ENCODE measurements at regions not wholly inside any gene's neighbourhood (a gene's known extent, or its start where the extent isn't known, plus 50 kb on each side); places are given as distances from the start of the nearest gene placed in this dataset.

DNA sequence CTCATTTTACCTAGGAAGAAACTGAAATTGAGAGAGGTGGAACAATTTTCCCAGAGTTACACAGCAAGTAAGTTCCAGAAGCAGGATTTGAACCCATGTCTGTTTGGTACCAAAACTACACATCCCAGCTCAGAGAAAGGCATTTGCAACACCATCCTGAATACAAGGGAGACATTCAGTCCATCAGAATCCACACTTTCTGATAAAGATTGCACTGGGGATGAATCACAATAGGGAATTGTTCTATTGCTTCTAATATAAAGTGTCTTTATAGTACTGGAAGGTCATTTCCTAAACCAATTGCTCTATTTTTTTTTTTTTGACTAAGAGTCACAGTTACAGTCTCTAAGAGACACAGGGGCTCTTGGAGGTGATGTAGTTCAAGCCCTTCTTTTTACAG lies 208.1 kb upstream of the CADM1 start:
- TF ChIP-seq EZH2 (conservative IDR thresholded peaks at IDR 0.05; ENCODE audit: low read depth, low read length) = no peak
- TF ChIP-seq ZBTB7A (CRISPR knock-in tag; IDR thresholded peaks at IDR 0.05) = no peak
- no peak for TF ChIP-seq EP300 (IDR thresholded peaks at IDR 0.05; ENCODE audit: low read depth in 2 of 2, low read length in 2 of 2)
- TF ChIP-seq EP300 (CRISPR knock-in tag; IDR thresholded peaks at IDR 0.05; ENCODE audit: borderline replicate concordance) = no peak
- TF ChIP-seq IKZF1 (IDR thresholded peaks at IDR 0.05) = no peak
- TF ChIP-seq CTCF (CRISPR knock-in tag; IDR thresholded peaks at IDR 0.05) = no peak

All from HepG2 (cell line).